Activated T-helper 1 cell treated with anti-CD3 and anti-CD28 coated beads, Interleukin-12 subunit alpha, Interleukin-12 subunit beta, Interleukin-2, Interleukin-4 antibody, amounts not matched to agents 30 ng/mL and 10 ng/mL and 1 ng/mL, durations not matched to agents 14 hours and 24 hours and 36 hours (primary cell): ENCODE measurements at regions not wholly inside any gene's neighbourhood (a gene's known extent, or its start where the extent isn't known, plus 50 kb on each side); places are given as distances from the start of the nearest gene placed in this dataset.

Experiments
- DNase-seq: peaks from one replicate; pipeline ENCODE4 v3.0.0; 2021; ENCODE audit warnings: low spot score
- H3K27ac Mint-ChIP-seq: one replicate; pipeline ENCODE4 v1.8.0; 2021; ENCODE audit warnings: mild to moderate bottlenecking, mixed read lengths
- H3K27me3 Mint-ChIP-seq: one replicate; pipeline ENCODE4 v1.8.0; 2022; ENCODE audit warnings: mild to moderate bottlenecking, moderate library complexity, mixed read lengths; ENCODE audit not compliant: insufficient read depth
- H3K36me3 Mint-ChIP-seq: one replicate; pipeline ENCODE4 v1.8.0; 2021; ENCODE audit warnings: low read depth, mixed read lengths
- H3K4me1 Mint-ChIP-seq: one replicate; pipeline ENCODE4 v1.8.0; 2021; ENCODE audit warnings: low read depth, mixed read lengths
- H3K4me3 Mint-ChIP-seq: one replicate; pipeline ENCODE4 v1.8.0; 2021; ENCODE audit warnings: mild to moderate bottlenecking, moderate library complexity, mixed read lengths
- H3K9me3 Mint-ChIP-seq: one replicate; pipeline ENCODE4 v1.8.0; 2021; ENCODE audit warnings: mixed read lengths
- intact Hi-C: fragments of 100-400 bp; cut with micrococcal nuclease; formaldehyde crosslinking; loops from one replicate; pipeline ENCODE4 v1.15.1; 2024

DNA sequence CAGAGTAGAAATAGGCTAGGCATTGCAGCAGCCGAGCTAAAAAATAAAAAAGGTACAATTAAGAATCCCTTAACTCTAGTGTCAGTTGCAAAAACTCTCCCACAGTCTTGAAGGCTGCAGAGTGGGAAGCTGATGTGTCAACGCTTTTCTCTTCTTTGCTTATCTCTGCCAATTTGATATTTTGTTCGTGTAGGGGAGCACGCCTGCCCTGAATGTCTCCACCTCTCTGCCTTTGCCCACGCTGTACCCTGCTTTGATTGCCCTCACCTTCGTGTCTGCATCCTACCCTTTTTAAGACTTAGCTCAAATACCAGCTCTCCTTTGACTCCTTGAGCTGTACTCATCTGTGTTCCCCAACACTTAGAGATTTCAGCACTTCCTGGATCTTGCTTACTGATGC lies 155.4 kb upstream of the CADPS start:
- Mint-ChIP-seq H3K36me3 (no peaks in the 10 kb centered on the region), H3K4me3 (no peak overlapping the region), H3K27ac (no peak overlapping the region), H3K4me1 (no peaks in the 10 kb centered on the region), H3K27me3 (no peaks in the 10 kb centered on the region), H3K9me3 (no peaks in the 10 kb centered on the region)
- no peak for DNase-seq
- intact Hi-C loops = no loop called here

DNA sequence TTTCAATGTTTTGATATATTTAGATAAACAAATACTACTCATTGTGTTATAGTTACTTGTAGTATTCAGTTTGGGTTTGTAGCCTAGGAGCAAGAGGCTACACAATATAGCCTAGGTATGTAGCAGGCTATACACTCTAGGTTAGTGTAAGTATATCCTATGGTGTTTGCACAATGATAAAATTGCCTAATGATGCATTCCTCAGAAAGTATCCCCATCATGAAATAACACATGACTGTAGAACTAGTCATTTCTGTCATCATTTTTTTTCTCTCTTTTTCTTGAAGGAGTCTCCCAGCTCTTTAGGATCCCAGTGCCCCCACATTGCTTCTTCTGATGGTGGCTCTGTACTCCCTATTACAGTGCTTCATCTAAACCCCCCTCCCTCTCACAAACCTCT lies 157.7 kb upstream of the CADPS start:
- no peaks in the 10 kb centered on the region for H3K27me3 Mint-ChIP-seq
- H3K4me3 Mint-ChIP-seq = no peak overlapping the region
- intact Hi-C loops = no loop called here
- no peak overlapping the region for H3K27ac Mint-ChIP-seq
- no peaks in the 10 kb centered on the region for H3K36me3 Mint-ChIP-seq
- no peaks in the 10 kb centered on the region for H3K4me1 Mint-ChIP-seq
- no peak for DNase-seq
- no peaks in the 10 kb centered on the region for H3K9me3 Mint-ChIP-seq

DNA sequence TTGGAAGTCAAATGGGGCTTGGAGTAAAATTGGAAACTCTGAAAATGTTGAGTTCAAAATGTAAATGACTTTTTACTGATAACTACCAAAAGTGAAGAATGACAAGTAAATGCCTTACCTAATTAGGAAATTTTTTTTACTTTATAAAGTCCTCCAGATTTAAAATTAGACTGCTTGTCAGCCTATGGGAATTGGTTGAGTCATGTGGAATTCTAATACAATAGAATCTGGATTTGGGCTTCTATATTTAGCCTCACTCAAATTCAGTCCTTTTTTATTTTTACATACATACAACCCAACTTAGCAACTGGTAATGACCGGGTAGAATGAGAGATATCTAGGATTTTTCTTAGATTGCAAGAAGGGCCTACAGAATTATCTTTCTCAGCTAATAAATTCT lies 158.9 kb upstream of the CADPS start:
- H3K4me3 Mint-ChIP-seq = no peak overlapping the region
- no peaks in the 10 kb centered on the region for H3K4me1 Mint-ChIP-seq
- no peak overlapping the region for H3K27ac Mint-ChIP-seq
- no peaks in the 10 kb centered on the region for H3K27me3 Mint-ChIP-seq
- no peaks in the 10 kb centered on the region for H3K9me3 Mint-ChIP-seq
- DNase-seq = no peak
- intact Hi-C loops = no loop called here
- no peaks in the 10 kb centered on the region for H3K36me3 Mint-ChIP-seq

- Mint-ChIP-seq H3K4me1 (no peaks in the 10 kb centered on the region), H3K36me3 (no peaks in the 10 kb centered on the region), H3K4me3 (no peak overlapping the region), H3K27ac (no peak overlapping the region), H3K9me3 (no peaks in the 10 kb centered on the region), H3K27me3 (no peaks in the 10 kb centered on the region)
- intact Hi-C loops = no loop called here
- DNase-seq = no peak
Measured at GRCh38 chr3:63037116-63037515, 161.9 kb upstream of the CADPS start.

GRCh38 chr3:63042833-63043232 lies 167.6 kb upstream of the CADPS start:
- intact Hi-C loops = no loop called here
- no peak for DNase-seq
- Mint-ChIP-seq H3K9me3 (no peaks in the 10 kb centered on the region), H3K4me1 (no peaks in the 10 kb centered on the region), H3K36me3 (no peaks in the 10 kb centered on the region), H3K27ac (no peak overlapping the region), H3K4me3 (no peak overlapping the region), H3K27me3 (no peaks in the 10 kb centered on the region)

- Mint-ChIP-seq H3K27me3 (no peaks in the 10 kb centered on the region), H3K36me3 (no peaks in the 10 kb centered on the region), H3K4me3 (no peak overlapping the region), H3K27ac (no peak overlapping the region), H3K9me3 (no peaks in the 10 kb centered on the region), H3K4me1 (no peaks in the 10 kb centered on the region)
- DNase-seq = no peak
- intact Hi-C loops = no loop called here
Measured at GRCh38 chr3:63043631-63044030, 168.4 kb upstream of the CADPS start.

DNA sequence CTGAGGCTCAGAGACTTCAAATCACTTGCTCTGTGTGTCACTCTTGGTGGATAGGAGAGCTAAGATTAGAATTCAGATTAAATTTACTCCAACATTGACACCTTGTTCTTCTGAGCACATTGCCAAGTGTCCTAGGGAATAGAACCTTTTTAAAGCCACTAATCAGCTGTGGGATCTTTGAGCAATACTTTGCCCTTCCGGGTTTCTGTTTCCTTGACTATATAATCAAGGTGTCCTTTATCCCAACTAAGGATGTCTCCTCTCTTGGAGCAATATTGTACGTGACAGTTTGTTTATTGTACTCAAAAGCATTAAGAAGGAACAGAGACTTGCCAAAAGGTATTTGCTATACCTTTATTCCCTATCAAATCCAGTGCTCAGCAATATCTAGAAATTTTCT lies 170.9 kb upstream of the CADPS start:
- Mint-ChIP-seq H3K36me3 (no peaks in the 10 kb centered on the region), H3K9me3 (no peaks in the 10 kb centered on the region), H3K27me3 (no peaks in the 10 kb centered on the region), H3K27ac (no peak overlapping the region), H3K4me3 (no peak overlapping the region), H3K4me1 (no peaks in the 10 kb centered on the region)
- DNase-seq = no peak
- intact Hi-C loops = no loop called here

- DNase-seq = no peak
- H3K4me3 Mint-ChIP-seq = no peak overlapping the region
- no peak overlapping the region for H3K27ac Mint-ChIP-seq
- no peaks in the 10 kb centered on the region for H3K4me1 Mint-ChIP-seq
- intact Hi-C loops = no loop called here
- no peaks in the 10 kb centered on the region for H3K9me3 Mint-ChIP-seq
- no peaks in the 10 kb centered on the region for H3K27me3 Mint-ChIP-seq
- H3K36me3 Mint-ChIP-seq = no peaks in the 10 kb centered on the region
Measured at GRCh38 chr3:63046580-63046979, 171.4 kb upstream of the CADPS start.

DNA sequence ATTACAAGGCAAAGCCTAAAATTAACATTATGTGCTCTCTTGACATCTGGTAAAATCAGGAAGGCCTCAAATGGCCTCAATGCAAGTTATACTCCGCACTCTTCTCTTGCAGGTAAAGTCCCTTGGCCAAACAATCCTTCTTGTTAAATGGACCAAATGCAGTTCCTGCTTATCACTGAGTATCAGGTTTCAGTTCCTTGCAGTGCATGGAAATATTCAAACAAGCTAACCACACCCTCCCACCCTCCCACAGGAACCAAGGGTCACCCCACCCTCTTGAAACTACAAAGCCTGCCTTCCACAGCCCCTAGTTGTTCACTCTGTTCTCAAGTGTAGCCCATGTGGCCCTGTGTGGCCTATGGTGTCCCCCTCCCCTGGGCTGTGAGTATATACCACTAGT lies 171.9 kb upstream of the CADPS start:
- Mint-ChIP-seq H3K9me3 (no peaks in the 10 kb centered on the region), H3K27me3 (no peaks in the 10 kb centered on the region), H3K27ac (no peak overlapping the region), H3K4me3 (no peak overlapping the region), H3K4me1 (no peaks in the 10 kb centered on the region), H3K36me3 (no peaks in the 10 kb centered on the region)
- intact Hi-C loops = no loop called here
- DNase-seq = no peak

DNA sequence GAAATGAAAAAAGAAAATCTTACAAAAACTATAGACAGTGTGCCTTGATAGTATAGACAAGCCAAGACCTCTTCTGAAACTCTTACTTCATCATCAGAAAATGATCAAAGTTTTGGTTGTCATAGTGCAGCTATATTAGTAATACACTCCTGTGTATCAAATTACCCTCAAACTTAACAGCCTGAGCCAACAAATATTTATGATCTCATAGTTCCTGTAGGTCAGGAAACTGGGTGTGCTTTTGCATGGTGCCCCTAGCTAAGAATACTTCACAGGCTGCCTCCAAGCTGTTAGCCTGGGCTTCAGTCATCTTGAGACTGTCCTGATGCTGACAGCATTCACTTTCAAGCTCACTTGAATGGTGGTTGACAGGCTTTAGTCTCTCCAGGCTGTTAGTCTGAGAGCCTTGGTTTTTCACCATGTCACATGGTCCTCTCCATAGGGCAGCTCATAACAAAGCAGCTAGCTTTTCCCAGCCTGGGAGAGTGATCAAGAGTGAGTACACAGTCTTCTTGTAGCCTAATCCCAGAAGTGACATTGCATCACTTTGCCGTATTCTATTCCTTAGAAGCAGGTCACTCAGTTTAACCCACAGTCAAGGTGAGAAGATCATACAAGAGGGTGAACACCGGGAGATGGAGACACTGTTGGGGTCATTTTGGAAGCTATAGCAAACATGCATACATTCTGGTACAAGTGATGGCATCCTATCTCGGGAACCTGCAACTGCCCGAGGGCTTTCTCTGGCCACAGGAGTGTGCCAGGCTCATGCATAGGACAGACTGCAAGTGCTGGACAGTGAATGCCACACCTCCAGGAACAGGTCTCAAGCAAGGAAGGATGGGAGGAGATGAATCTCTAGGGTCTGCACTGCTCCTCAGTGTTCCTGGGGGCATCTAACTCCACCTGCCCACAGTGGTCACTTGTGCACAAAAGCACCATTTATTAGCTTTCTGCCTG lies 173.4 kb upstream of the CADPS start:
- H3K4me1 Mint-ChIP-seq = no peaks in the 10 kb centered on the region
- no peaks in the 10 kb centered on the region for H3K36me3 Mint-ChIP-seq
- intact Hi-C loops = no loop called here
- H3K27me3 Mint-ChIP-seq = no peaks in the 10 kb centered on the region
- no peaks in the 10 kb centered on the region for H3K9me3 Mint-ChIP-seq
- no peak overlapping the region for H3K27ac Mint-ChIP-seq
- no peak for DNase-seq
- no peak overlapping the region for H3K4me3 Mint-ChIP-seq

GRCh38 chr3:63050548-63051177 lies 175.4 kb upstream of the CADPS start:
- Mint-ChIP-seq H3K27ac (no peak overlapping the region), H3K4me1 (no peaks in the 10 kb centered on the region), H3K9me3 (no peaks in the 10 kb centered on the region), H3K36me3 (no peaks in the 10 kb centered on the region), H3K27me3 (no peaks in the 10 kb centered on the region), H3K4me3 (no peak overlapping the region)
- no peak for DNase-seq
- intact Hi-C loops = no loop called here

- Mint-ChIP-seq H3K27me3 (no peaks in the 10 kb centered on the region), H3K4me1 (no peaks in the 10 kb centered on the region), H3K27ac (no peak overlapping the region), H3K4me3 (no peak overlapping the region), H3K9me3 (no peaks in the 10 kb centered on the region), H3K36me3 (no peaks in the 10 kb centered on the region)
- intact Hi-C loops = no loop called here
- DNase-seq = no peak
Measured at GRCh38 chr3:63051920-63052319, 176.7 kb upstream of the CADPS start.

GRCh38 chr3:63056932-63057331 lies 181.7 kb upstream of the CADPS start:
- Mint-ChIP-seq H3K27ac (no peak overlapping the region), H3K27me3 (no peaks in the 10 kb centered on the region), H3K36me3 (no peaks in the 10 kb centered on the region), H3K4me3 (no peak overlapping the region), H3K9me3 (no peaks in the 10 kb centered on the region), H3K4me1 (no peaks in the 10 kb centered on the region)
- intact Hi-C loops = no loop called here
- DNase-seq = no peak
